T follicular helper cell (primary cell): ENCODE measurements at regions not wholly inside any gene's neighbourhood (a gene's known extent, or its start where the extent isn't known, plus 50 kb on each side); places are given as distances from the start of the nearest gene placed in this dataset.
"Not testable (repeated sequence)": the region's sequence is repeated elsewhere in the genome, so short reads cannot be mapped to it uniquely, and the experiment has no call there.

ENCODE experiments used
- DNase-seq: peaks from one replicate; pipeline ENCODE4 v3.0.0-alpha.2; 2020; ENCODE audit warnings: low read depth

GRCh38 chr2:71922499-71923142 lies 225.0 kb downstream of the CYP26B1 start:
- no peak for DNase-seq

DNA sequence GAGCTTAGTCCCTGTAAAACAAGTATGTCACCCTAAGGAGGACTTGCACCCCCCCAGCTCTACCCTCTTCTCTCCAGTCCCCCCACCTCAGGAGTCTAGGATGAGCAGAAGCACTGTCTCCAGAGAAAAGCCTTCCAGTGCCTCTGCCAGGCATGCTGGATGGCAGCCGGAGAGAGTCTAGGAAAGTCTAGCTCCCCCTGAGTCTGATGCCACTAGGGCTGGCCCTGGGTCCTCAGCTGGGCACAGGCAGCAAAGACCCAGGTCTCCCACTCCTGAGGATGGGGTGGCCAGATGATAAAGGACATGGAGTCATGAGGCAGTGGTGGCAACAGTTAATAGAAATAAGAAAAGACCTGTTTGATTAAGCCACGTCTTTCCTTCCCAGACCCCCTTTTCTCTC lies 225.6 kb downstream of the CYP26B1 start:
- DNase-seq, result no peak

- not testable (repeated sequence) for DNase-seq
Observed at GRCh38 chr2:71920819-71921218, 226.8 kb downstream of the CYP26B1 start.

GRCh38 chr2:71919708-71920107 lies 228.0 kb downstream of the CYP26B1 start:
- no peak for DNase-seq

DNA sequence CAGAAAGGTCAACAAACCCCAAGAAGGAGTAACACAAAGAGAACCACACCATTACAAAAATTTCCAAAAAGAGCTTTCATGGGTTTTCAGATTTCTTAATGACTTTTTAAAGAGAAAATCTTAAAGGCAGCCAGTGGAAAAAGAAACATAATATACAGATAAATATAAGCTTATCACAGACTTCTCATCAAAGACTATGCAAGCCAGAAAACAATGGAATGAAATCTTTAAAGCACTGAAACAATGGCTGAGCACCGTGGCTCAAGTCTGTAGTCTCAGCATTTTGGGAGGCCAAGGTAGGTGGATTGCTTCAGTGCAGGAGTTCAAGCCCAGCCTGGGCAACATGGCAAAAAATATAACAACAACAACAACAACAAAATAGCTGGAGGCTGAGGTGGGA lies 237.4 kb downstream of the CYP26B1 start:
- DNase-seq, result no peak

DNA sequence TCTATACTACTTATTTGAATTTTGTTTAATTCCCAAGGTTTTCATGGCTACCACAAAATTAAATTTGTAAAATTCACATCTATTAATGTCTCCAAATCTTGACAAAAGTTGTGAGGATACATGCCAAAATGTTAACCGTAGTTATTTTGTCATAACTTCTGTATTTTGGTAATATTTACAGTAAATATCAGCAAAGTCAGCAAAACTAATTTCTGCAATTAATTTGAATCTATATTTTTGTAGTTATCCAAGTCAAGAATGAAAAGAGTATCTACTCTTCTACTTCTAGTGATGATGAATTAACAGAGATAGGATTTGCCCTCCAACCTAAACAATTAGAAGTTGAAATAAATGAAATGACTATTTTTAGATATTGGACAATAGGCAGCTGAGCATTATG lies 238.9 kb downstream of the CYP26B1 start:
- DNase-seq, result no peak

- no peak for DNase-seq
Observed at GRCh38 chr2:71907503-71907902, 240.2 kb downstream of the CYP26B1 start.

DNA sequence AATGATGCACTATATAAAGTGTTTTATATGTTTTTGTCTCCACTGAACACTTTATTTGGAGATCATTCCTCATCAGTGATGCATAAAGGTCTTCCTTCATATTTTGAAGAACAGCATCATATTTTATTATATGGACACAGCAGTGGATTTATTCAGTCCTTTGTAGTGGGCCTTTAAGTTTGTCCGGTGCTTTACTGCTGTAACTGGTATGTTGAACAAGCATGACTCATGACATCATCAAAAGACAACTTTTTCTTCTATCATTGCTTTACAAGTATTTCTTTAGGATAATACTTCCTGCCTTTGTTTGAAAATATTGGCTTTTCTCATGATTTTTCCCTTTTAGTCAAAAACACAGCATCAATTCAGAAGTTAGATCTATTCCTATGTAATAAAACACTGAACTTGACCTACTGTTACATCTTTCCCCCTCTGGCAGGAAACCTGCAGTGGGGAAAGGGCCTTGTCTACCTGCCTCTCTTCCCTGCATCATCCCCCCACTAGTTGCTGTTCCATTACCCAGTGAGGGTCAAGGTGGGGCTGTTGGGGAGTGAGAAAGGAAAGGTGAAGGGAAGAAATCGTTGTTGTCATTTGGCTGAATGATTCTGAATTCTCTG lies 241.2 kb downstream of the CYP26B1 start:
- DNase-seq, result no peak

- no peak for DNase-seq
Observed at GRCh38 chr2:71905205-71905604, 242.5 kb downstream of the CYP26B1 start.

DNA sequence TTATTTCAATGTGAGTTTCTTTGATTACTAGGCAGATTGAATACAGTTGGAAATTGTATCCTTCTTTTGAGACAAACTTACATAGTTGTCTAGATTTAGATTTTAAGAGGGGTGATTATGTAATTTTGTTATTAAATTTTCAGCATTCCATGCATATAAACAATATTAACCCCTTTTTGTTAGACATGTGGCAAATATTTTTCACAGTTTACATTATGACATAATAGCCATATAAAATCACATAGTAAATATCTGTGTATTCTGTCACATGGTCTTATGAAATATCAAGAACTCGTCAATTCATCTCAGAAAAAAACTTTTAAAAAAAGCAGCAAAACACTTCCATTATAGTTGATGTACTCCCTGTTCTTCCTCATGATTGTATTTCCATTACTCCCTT lies 243.8 kb downstream of the CYP26B1 start:
- no peak for DNase-seq

- DNase-seq, result no peak
Observed at GRCh38 chr2:71901466-71901865, 246.2 kb downstream of the CYP26B1 start.

- no peak for DNase-seq
Observed at GRCh38 chr2:71898851-71899681, 248.6 kb downstream of the CYP26B1 start.

DNA sequence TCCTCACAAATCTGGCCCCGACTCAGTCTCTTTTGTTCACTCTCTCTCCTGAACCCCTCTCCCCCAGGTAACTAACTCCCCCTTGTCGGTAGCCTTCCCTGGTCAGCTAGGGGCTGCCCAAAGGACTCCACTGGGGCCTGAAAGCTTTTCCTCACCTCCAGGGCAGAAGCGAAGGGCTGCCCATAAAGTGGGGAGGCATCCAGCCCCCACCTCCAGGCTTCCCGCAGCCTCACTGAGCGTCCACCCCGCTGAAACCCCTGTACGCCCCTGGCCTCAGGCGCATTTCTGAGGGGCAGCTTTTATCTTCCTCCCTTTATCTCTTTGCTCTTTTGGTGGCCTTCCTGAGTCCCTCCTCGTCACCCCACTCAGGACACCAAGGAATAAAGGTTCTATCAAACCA lies 249.3 kb downstream of the CYP26B1 start:
- DNase-seq, result no peak

DNA sequence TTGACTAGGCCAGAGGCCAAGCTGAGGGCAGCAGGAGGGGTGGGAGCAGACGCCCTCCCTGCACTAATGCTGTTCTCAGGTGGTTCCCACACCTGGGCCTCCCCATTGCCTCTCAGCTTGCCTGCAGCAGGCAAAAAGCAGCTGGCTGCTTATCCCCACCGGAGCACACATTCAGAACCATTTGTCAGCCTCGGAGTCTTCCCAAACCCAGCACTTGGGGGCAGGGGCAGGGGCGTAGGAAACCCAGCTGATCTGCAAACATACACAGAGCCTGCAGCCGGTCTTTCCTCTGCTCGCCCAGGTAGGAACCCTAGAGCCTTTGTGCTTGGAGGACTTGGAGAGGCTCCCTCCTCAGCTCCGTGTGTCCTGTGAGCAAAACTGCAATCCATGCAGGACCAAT lies 249.8 kb downstream of the CYP26B1 start:
- no peak for DNase-seq

DNA sequence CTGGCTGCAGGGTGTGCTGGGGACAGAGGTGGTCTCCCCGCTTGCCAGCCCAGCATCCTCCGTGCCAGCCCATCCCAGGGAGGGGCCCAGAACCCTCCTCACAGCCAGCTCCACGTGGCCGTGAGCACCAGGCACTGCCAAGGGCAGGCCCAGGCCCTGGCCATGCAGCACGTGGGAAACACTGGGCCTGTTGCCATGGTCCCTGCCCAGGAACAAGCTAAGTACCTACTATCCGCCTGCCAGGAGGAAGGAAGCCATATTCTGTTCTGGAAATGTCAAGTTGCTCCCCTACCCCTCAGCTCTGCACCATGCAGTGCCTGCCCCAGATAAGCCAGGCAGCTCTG lies 250.6 kb downstream of the CYP26B1 start:
- no peak for DNase-seq

GRCh38 chr2:71896385-71897136 lies 251.1 kb downstream of the CYP26B1 start:
- no peak for DNase-seq

- no peak for DNase-seq
Observed at GRCh38 chr2:71895320-71896161, 252.1 kb downstream of the CYP26B1 start.

DNA sequence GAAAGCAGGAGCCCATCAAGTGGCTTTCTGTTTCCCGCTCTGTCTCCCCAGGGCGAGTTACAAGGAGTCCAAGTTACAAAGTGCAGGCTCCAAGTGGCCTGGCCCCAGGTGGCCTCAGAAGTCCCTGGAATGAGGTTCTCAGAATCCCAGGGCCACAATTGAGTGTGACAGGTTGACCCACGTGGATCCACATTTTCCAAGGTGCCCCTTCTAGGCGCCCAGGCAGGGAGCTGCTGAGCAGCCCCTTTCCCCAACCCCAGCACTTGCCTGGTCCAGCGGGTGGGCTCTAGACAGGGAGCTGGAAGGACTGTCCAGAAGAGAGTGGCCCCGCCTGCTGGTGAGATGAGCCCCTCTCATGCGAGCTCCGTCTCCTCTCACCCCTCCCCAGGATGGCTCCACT lies 253.4 kb downstream of the CYP26B1 start:
- DNase-seq, result no peak

DNA sequence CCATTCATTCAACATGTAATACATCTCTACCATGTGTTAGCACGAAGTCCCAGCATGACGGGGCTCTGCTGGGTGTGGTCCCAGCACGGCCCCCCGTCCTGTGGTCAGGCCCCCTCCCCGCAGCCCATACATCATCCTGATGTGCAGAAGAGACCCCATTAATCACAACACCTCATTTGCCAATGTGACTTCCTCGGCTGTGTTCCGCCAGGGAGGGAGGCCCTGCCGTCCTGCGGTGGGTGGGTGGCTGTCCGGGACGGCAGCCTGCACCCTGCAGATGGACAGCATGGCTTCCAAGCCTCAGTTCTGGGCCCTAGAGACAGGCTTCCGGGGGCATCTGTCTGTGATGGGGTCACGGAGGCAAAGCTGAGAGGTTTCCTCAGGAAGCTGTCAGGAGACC lies 254.0 kb downstream of the CYP26B1 start:
- DNase-seq, result no peak

GRCh38 chr2:71892896-71893295 lies 254.8 kb downstream of the CYP26B1 start:
- no peak for DNase-seq

DNA sequence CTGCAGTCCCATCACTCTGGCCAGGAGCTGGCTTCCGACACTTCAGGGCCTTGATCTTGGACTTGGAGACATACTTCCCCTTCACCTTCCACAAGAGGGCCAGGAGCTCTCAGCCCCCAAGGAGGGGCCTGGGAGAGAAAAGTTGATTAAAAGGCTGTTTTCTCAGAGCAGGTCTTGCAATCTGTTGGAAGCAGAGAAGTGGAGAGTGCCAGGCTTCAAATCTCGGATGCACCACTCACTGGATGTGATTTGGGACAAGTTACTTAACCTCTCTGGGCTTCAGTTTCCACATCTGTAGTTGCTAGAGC lies 255.3 kb downstream of the CYP26B1 start:
- DNase-seq, result no peak
